ENCODE measurements at regions not wholly inside any gene's neighbourhood (a gene's known extent, or its start where the extent isn't known, plus 50 kb on each side); places are given as distances from the start of the nearest gene placed in this dataset.

GRCh38 chr22:27135031-27135981 is 477.9 kb downstream of the MIAT start:
- DNase-seq (ENCODE audit: low read depth) = peak; percentile 89
- H3K4me3 ChIP-seq (ENCODE audit: low read depth, low read length) = no peak overlapping the region
- TF ChIP-seq CTCF (IDR thresholded peaks at IDR 0.05; ENCODE audit: insufficient read depth, low read depth, low read length) = peak; percentile 3

- no peak overlapping the region for H3K4me3 ChIP-seq (ENCODE audit: low read depth, low read length)
- no peak for TF ChIP-seq CTCF (IDR thresholded peaks at IDR 0.05; ENCODE audit: insufficient read depth, low read depth, low read length)
- no peak for DNase-seq (ENCODE audit: low read depth)
Measured at GRCh38 chr22:27136596-27136995, 479.2 kb downstream of the MIAT start.

GRCh38 chr22:27137871-27138337 is 480.5 kb downstream of the MIAT start:
- no peak for TF ChIP-seq CTCF (IDR thresholded peaks at IDR 0.05; ENCODE audit: insufficient read depth, low read depth, low read length)
- no peak for DNase-seq (ENCODE audit: low read depth)
- H3K4me3 ChIP-seq (ENCODE audit: low read depth, low read length) = no peak overlapping the region

- no peak overlapping the region for H3K4me3 ChIP-seq (ENCODE audit: low read depth, low read length)
- TF ChIP-seq CTCF (IDR thresholded peaks at IDR 0.05; ENCODE audit: insufficient read depth, low read depth, low read length) = no peak
- DNase-seq (ENCODE audit: low read depth) = no peak
Measured at GRCh38 chr22:27138471-27138870, 481.1 kb downstream of the MIAT start.

GRCh38 chr22:27139935-27140511 is 482.6 kb downstream of the MIAT start:
- no peak for TF ChIP-seq CTCF (IDR thresholded peaks at IDR 0.05; ENCODE audit: insufficient read depth, low read depth, low read length)
- peak; percentile 86 for DNase-seq (ENCODE audit: low read depth)
- H3K4me3 ChIP-seq (ENCODE audit: low read depth, low read length) = no peak overlapping the region

- H3K4me3 ChIP-seq (ENCODE audit: low read depth, low read length) = no peak overlapping the region
- TF ChIP-seq CTCF (IDR thresholded peaks at IDR 0.05; ENCODE audit: insufficient read depth, low read depth, low read length) = no peak
- no peak for DNase-seq (ENCODE audit: low read depth)
Measured at GRCh38 chr22:27142286-27142685, 484.9 kb downstream of the MIAT start.

Data from fibroblast of villous mesenchyme (primary cell).